K562 (cell line): ENCODE measurements at regions not wholly inside any gene's neighbourhood (a gene's known extent, or its start where the extent isn't known, plus 50 kb on each side); places are given as distances from the start of the nearest gene placed in this dataset.

Source experiments
- CAMTA2 ChIP-seq: fragments of 250-450 bp; sonication (Bioruptor Pico); conservative IDR thresholded peaks from 2 replicates; pipeline ENCODE4 v1.5.1; 2022
- CREB3 ChIP-seq: fragments of 450-650 bp; conservative IDR thresholded peaks from 2 replicates; pipeline ENCODE4 v1.6.1; 2016; ENCODE audit warnings: missing genetic modification characterization, low read depth, mild to moderate bottlenecking, missing compliant biosample characterization, moderate library complexity
- EHMT2 ChIP-seq: fragments of 450-650 bp; IDR thresholded peaks from 2 replicates; pipeline ENCODE4 v1.6.1; 2018; ENCODE audit warnings: antibody characterized with exemption
- ELK1 ChIP-seq: sonication (generic); formaldehyde crosslinking; IDR thresholded peaks from 2 replicates; pipeline ENCODE4 v1.8.1; 2022; ENCODE audit warnings: missing genetic modification reagents
- EP300 ChIP-seq: IDR thresholded peaks from 2 replicates; pipeline ENCODE4 v1.6.1; 2012; ENCODE audit warnings: low read length, improper control_type of control experiment
- GTF2F1 ChIP-seq: IDR thresholded peaks from 2 replicates; pipeline ENCODE4 v1.6.1; 2011; ENCODE audit warnings: low read depth, low read length, improper control_type of control experiment
- IRF1 ChIP-seq: sonication (generic); formaldehyde crosslinking; IDR thresholded peaks from 2 replicates; pipeline ENCODE4 v1.8.0; 2022; ENCODE audit warnings: missing genetic modification reagents, mild to moderate bottlenecking, borderline replicate concordance
- REST ChIP-seq, 2 experiments: fragments of 450-650 bp; formaldehyde crosslinking in 1 of 2; IDR thresholded peaks; 2 replicates each; pipeline versions ENCODE4 v1.4.0 to v1.6.1; 2014 to 2020; ENCODE audit warnings: mild to moderate bottlenecking in 2 of 2, borderline replicate concordance in 1 of 2, low read depth in 1 of 2
- SNRNP70 ChIP-seq: fragments of 200-400 bp; formaldehyde crosslinking; optimal IDR thresholded peaks from 2 replicates; pipeline ENCODE3; 2017; ENCODE audit warnings: low read depth, low read length
- SRF ChIP-seq, 2 experiments: fragments of 250-450, 450-650 bp in 1 of 2; sonication (Bioruptor Pico) in 1 of 2; sonication (generic) in 1 of 2; formaldehyde crosslinking; IDR thresholded peaks; 2 replicates each; pipeline versions ENCODE4 v1.5.0 to v1.5.1; 2020 to 2022; ENCODE audit warnings: mild to moderate bottlenecking in 1 of 2, missing genetic modification reagents in 1 of 2
- ZNF609 ChIP-seq: sonication (generic); formaldehyde crosslinking; IDR thresholded peaks from 2 replicates; pipeline ENCODE4 v1.8.1; 2023; ENCODE audit warnings: missing genetic modification reagents, mild to moderate bottlenecking, borderline replicate concordance
- ZNF707 ChIP-seq: fragments of 250-450 bp; sonication (Bioruptor Pico); conservative IDR thresholded peaks from 2 replicates; pipeline ENCODE4 v1.8.0; 2022; ENCODE audit warnings: inconsistent platforms, mild to moderate bottlenecking, moderate library complexity

GRCh38 chr4:77471821-77472495 is 133.7 kb upstream of the CXCL13 start:
- TF ChIP-seq CAMTA2 = no peak
- no peak for TF ChIP-seq GTF2F1
- TF ChIP-seq REST (IDR thresholded peaks at IDR 0.05; ENCODE audit: borderline replicate concordance) = no peak
- TF ChIP-seq REST (CRISPR knock-in tag; IDR thresholded peaks at IDR 0.05; ENCODE audit: low read depth) = no peak
- no peak for TF ChIP-seq EP300
- no peak for TF ChIP-seq CREB3
- no peak for TF ChIP-seq ZNF609 (CRISPR knock-in tag)
- TF ChIP-seq ZNF707 = no peak
- no peak for TF ChIP-seq SRF (CRISPR knock-in tag; IDR thresholded peaks at IDR 0.05)
- TF ChIP-seq SNRNP70 = no peak
- TF ChIP-seq IRF1 (CRISPR knock-in tag) = no peak
- no peak for TF ChIP-seq EHMT2
- no peak for TF ChIP-seq ELK1 (CRISPR knock-in tag)
